Ishikawa (cell line): ENCODE measurements at regions not wholly inside any gene's neighbourhood (a gene's known extent, or its start where the extent isn't known, plus 50 kb on each side); places are given as distances from the start of the nearest gene placed in this dataset.

Experiments
- CEBPB ChIP-seq: IDR thresholded peaks from 2 replicates; pipeline ENCODE4 v1.6.1; 2012
- CREB1 ChIP-seq: IDR thresholded peaks from 2 replicates; pipeline ENCODE4 v1.6.1; 2012; ENCODE audit warnings: low read depth
- EGR1 ChIP-seq: IDR thresholded peaks from 2 replicates; pipeline ENCODE4 v1.6.1; 2012
- EP300 ChIP-seq: IDR thresholded peaks from 2 replicates; pipeline ENCODE4 v1.6.1; 2012; ENCODE audit warnings: borderline replicate concordance
- FOXM1 ChIP-seq: IDR thresholded peaks from 2 replicates; pipeline ENCODE4 v1.6.1; 2012; ENCODE audit warnings: low read depth, borderline replicate concordance
- NFIC ChIP-seq: IDR thresholded peaks from 2 replicates; pipeline ENCODE4 v1.6.1; 2012
- RAD21 ChIP-seq: IDR thresholded peaks from 2 replicates; pipeline ENCODE4 v1.6.1; 2012; ENCODE audit warnings: low read depth
- TAF1 ChIP-seq: IDR thresholded peaks from 2 replicates; pipeline ENCODE4 v1.6.1; 2012; ENCODE audit warnings: low read depth, mild to moderate bottlenecking
- TCF12 ChIP-seq: IDR thresholded peaks from 2 replicates; pipeline ENCODE4 v1.6.1; 2012; ENCODE audit warnings: low read depth
- TEAD4 ChIP-seq: IDR thresholded peaks from 2 replicates; pipeline ENCODE4 v1.6.1; 2012
- YY1 ChIP-seq: IDR thresholded peaks from 2 replicates; pipeline ENCODE4 v1.6.1; 2012; ENCODE audit warnings: low read depth
- ZBTB7A ChIP-seq: IDR thresholded peaks from 2 replicates; pipeline ENCODE4 v1.6.1; 2012; ENCODE audit warnings: low read depth
- TF ChIP-seq, protein P1 (sequence below): IDR thresholded peaks from 2 replicates; pipeline ENCODE4 v1.6.1; 2012
- TF ChIP-seq, protein P2 (sequence below): IDR thresholded peaks from 2 replicates; pipeline ENCODE4 v1.6.1; 2012; ENCODE audit warnings: low read depth, mild to moderate bottlenecking
- TF ChIP-seq, protein P3 (sequence below): IDR thresholded peaks from 2 replicates; pipeline ENCODE4 v1.6.1; 2012

DNA sequence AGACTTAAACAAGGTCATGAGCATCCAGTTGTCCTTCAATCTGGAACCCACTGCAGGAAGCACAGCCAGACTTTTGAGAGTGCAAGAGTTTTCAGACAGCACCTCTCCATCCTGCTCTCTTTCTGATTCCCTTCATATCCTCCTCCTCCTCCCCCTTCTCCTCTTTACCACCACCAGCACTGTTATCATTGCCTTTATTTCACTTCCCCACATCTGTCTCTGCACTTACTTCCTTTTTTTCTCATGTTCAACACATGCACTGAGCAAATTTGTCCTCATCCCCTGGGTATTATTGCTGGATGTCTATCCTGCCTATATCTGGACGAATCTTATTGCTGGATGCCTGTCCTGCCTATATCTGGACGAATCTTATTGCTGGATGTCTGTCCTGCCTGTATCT, 554.8 kb downstream of the DHX35 start:
- TF ChIP-seq CEBPB = no peak
- no peak for TF ChIP-seq TEAD4
- TF ChIP-seq FOXM1 = no peak
- TF ChIP-seq, protein P1, sequence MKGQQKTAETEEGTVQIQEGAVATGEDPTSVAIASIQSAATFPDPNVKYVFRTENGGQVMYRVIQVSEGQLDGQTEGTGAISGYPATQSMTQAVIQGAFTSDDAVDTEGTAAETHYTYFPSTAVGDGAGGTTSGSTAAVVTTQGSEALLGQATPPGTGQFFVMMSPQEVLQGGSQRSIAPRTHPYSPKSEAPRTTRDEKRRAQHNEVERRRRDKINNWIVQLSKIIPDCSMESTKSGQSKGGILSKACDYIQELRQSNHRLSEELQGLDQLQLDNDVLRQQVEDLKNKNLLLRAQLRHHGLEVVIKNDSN = no peak
- TF ChIP-seq, protein P2, sequence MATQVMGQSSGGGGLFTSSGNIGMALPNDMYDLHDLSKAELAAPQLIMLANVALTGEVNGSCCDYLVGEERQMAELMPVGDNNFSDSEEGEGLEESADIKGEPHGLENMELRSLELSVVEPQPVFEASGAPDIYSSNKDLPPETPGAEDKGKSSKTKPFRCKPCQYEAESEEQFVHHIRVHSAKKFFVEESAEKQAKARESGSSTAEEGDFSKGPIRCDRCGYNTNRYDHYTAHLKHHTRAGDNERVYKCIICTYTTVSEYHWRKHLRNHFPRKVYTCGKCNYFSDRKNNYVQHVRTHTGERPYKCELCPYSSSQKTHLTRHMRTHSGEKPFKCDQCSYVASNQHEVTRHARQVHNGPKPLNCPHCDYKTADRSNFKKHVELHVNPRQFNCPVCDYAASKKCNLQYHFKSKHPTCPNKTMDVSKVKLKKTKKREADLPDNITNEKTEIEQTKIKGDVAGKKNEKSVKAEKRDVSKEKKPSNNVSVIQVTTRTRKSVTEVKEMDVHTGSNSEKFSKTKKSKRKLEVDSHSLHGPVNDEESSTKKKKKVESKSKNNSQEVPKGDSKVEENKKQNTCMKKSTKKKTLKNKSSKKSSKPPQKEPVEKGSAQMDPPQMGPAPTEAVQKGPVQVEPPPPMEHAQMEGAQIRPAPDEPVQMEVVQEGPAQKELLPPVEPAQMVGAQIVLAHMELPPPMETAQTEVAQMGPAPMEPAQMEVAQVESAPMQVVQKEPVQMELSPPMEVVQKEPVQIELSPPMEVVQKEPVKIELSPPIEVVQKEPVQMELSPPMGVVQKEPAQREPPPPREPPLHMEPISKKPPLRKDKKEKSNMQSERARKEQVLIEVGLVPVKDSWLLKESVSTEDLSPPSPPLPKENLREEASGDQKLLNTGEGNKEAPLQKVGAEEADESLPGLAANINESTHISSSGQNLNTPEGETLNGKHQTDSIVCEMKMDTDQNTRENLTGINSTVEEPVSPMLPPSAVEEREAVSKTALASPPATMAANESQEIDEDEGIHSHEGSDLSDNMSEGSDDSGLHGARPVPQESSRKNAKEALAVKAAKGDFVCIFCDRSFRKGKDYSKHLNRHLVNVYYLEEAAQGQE = no peak
- no peak for TF ChIP-seq EGR1
- no peak for TF ChIP-seq EP300
- TF ChIP-seq CREB1 = no peak
- no peak for TF ChIP-seq TCF12
- no peak for TF ChIP-seq NFIC
- no peak for TF ChIP-seq YY1
- TF ChIP-seq ZBTB7A = no peak
- TF ChIP-seq TAF1 = no peak
- TF ChIP-seq, protein P3, sequence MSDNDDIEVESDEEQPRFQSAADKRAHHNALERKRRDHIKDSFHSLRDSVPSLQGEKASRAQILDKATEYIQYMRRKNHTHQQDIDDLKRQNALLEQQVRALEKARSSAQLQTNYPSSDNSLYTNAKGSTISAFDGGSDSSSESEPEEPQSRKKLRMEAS = no peak
- no peak for TF ChIP-seq RAD21

DNA sequence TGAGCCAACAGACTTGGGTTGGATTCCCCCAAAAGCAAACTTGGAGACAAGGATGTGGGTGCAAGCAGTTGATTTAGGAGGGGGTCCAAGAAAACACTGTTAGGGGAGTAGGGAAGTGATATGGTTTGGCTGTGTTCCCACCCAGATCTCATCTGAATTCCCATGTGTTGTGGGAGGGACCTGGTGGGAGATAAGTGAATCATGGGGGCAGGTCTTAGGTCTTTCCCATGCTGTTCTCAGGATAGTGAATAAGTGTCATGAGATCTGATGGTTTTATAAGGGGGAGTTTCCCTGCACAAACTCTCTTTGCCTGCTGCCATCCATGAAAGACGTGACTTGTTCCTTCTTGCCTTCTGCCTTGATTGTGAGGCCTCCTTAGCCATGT, 542.6 kb downstream of the DHX35 start:
- no peak for TF ChIP-seq CEBPB

DNA sequence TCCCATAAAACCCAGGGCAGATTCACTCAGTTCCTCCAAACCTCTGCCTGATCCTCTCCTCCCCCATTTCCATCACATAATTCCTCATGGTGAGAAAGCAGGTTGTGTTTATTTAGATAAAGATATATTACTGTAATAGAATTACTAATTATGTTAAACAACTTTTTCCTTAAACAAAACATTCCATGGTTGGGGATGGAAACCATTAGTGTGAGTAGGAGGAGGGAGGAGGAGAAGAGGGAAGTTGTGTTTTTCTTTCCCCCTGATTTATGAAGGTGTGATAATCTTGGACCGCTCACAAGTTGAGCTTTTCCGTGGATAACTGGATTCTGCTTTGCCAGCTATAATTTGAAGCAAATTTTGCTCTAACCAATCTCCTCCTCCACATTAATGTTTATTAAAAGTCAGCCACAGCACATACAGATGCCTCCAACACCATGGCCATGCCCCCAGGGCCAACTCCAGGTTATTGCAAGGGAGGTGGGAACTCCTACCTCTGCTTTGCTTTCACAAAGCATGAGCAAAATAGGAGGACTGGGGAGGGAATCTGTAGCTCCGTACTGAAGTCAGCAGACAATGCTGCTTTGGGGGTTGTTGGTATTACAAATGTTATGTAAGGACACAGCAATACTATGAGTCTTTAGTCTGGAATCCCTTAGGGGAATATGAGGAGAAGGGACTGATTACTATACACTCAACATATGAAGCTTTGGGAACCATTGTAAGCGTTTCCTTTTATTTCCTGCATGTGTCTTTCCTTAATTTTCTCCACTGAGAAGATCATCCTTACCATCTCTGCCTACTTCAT, 542.0 kb downstream of the DHX35 start:
- no peak for TF ChIP-seq CREB1
- no peak for TF ChIP-seq NFIC
- TF ChIP-seq FOXM1 = no peak
- TF ChIP-seq TEAD4 = no peak

DNA sequence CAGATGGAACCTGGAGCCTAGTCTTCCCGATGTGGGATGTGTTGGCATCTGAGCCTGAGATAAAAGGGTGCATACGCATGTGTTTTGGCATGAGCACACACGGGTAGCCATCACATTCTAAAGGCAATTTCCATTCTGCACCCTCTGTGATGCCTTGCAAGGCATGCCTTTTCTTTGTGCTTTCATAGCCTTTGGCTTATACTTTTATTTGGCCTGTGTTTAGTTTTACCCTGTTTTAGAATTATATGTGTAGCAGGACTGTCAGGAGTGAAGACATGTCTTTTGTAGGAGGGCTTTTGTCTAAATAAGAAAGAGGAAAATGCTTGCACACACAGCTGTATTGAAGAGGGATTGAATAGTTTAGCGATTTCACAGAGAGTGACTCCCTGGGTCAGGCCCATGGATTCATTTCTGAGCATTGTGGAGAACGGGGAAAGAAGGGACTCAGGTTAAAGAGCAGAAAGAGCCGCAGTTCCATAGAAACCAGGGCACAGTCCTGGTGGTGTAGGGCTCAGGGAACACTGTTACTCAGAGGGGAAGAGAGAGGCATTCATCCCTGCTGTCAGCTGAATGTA, 530.2 kb downstream of the DHX35 start:
- TF ChIP-seq EP300 = no peak

DNA sequence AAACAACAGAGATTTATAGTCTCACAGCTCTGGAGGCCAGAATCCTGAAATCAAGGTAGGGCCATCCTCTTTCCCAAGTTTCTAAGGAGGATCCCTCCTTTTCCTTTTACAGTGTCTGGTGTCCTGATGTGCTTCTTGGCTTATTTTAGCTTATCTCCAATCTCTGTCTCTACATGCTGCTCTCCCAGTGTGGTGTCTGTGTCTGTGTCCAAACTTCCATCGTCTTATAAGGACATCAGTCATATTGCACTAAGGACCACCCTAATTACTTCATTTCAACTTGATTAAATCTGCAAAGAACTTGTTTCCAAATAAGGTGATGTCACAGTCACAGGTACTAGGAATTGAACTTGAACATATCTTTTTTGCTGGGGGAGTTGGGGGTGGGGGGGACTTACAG, 529.6 kb downstream of the DHX35 start:
- TF ChIP-seq CREB1 = no peak
- TF ChIP-seq, protein P1 = no peak
- TF ChIP-seq TCF12 = no peak
- TF ChIP-seq, protein P2 = no peak
- TF ChIP-seq CEBPB = no peak
- TF ChIP-seq FOXM1 = no peak
- TF ChIP-seq TEAD4 = no peak
- no peak for TF ChIP-seq YY1
- TF ChIP-seq RAD21 = no peak
- no peak for TF ChIP-seq EP300
- TF ChIP-seq NFIC = no peak
- no peak for TF ChIP-seq ZBTB7A

DNA sequence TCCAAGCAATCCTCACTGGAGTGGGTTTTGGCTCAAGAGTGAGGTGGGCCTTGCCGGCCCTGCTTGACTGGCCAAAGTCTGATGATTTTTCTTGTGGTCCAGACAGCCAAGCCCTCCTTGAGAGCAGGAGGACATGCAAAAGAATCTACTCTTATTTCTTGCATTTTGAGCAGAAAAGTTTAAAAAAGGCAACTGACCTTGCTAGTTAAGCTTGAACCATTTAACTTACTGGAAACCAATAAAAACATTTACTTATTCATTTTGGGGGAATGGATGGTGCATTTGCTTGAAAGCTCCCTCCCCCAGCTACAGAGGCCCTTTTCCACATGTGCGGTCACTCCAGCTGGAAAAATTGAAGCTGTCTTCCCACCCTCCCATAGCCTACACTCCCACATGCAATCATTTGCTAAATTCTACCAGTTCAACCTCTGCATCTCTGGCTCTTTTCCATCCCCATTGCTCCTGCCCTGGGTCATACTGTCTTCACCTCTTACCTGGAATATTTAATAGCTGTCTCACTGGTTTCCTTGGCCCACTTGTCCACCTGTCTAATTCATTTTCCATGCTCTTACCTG, 527.9 kb downstream of the DHX35 start:
- TF ChIP-seq TEAD4 (no peak), TCF12 (no peak), FOXM1 (no peak), EGR1 (no peak)
- TF ChIP-seq, protein P2 = no peak
